SK-N-SH (cell line): ENCODE measurements at regions not wholly inside any gene's neighbourhood (a gene's known extent, or its start where the extent isn't known, plus 50 kb on each side); places are given as distances from the start of the nearest gene placed in this dataset.

Source experiments
- CTCF ChIA-PET: fragments of 300-600, 350-600 bp; formaldehyde crosslinking; extraction: SDS; loops from one replicate; lab custom pipeline; 2021; lab: Yijun Ruan, JAX
- POLR2A ChIA-PET: fragments of 350-600 bp; sonication (Branson Sonifier 250); formaldehyde crosslinking; extraction: SDS; loops from one replicate; lab custom pipeline; 2020; ENCODE audit warnings: antibody characterized with exemption, inconsistent platforms; lab: Yijun Ruan, JAX
- DNase-seq: peaks from one replicate; pipeline ENCODE4 v3.0.0; 2012
- H2AFZ ChIP-seq: fragments of 200-600 bp; sonication (generic); 2 replicates; pipeline ENCODE4 v1.8.1; 2016; ENCODE audit warnings: antibody characterized with exemption, mild to moderate bottlenecking, low read depth
- H3F3A ChIP-seq: fragments of 200-600 bp; sonication (generic); replicated peaks from 2 replicates; pipeline ENCODE3; 2016; ENCODE audit warnings: antibody characterized with exemption, mild to moderate bottlenecking; ENCODE audit not compliant: insufficient read depth
- H3K27ac ChIP-seq, 2 experiments: fragments of 200-500 bp in 1 of 2; fragments of 200-600 bp in 1 of 2; sonication (Bioruptor generic) in 1 of 2; sonication (generic), shearing (Covaris generic) in 1 of 2; 2 replicates each; pipeline versions ENCODE4 v1.5.1 to v1.6.1; 2014 to 2016; ENCODE audit warnings: low read depth in 2 of 2, inconsistent platforms in 1 of 2, low read length in 1 of 2, mild to moderate bottlenecking in 1 of 2, mixed read lengths in 1 of 2
- H3K27me3 ChIP-seq: fragments of 200-600 bp; sonication (generic), shearing (Covaris generic); 2 replicates; pipeline ENCODE4 v1.6.1; 2016; ENCODE audit warnings: mixed run types; ENCODE audit not compliant: insufficient read depth
- H3K36me3 ChIP-seq, 2 experiments: fragments of 200-500 bp in 1 of 2; fragments of 200-600 bp in 1 of 2; sonication (Bioruptor generic) in 1 of 2; sonication (generic) in 1 of 2; replicated peaks in 1 of 2; 2 replicates each; pipeline versions ENCODE3 to v1.5.1; 2014 to 2016; ENCODE audit warnings: low read length in 1 of 2, mild to moderate bottlenecking in 1 of 2; ENCODE audit not compliant: insufficient read depth in 2 of 2, control insufficient read depth in 1 of 2
- H3K4me1 ChIP-seq, 2 experiments: fragments of 200-500 bp in 1 of 2; fragments of 200-600 bp in 1 of 2; sonication (Bioruptor generic) in 1 of 2; sonication (generic), shearing (Covaris generic) in 1 of 2; 2 replicates each; pipeline versions ENCODE4 v1.5.1 to v1.6.1; 2014 to 2016; ENCODE audit warnings: low read depth in 1 of 2, low read length in 1 of 2, mixed run types in 1 of 2; ENCODE audit not compliant: insufficient read depth in 2 of 2, control insufficient read depth in 1 of 2
- H3K4me2 ChIP-seq: fragments of 200-600 bp; sonication (generic), shearing (Covaris generic); 2 replicates; pipeline ENCODE4 v1.6.1; 2017; ENCODE audit warnings: mixed run types
- H3K4me3 ChIP-seq, 2 experiments: fragments of 200-500 bp in 1 of 2; fragments of 200-600 bp in 1 of 2; sonication (Bioruptor generic) in 1 of 2; sonication (generic), shearing (Covaris generic) in 1 of 2; 2 replicates each; pipeline versions ENCODE4 v1.5.1 to v1.8.1; 2014 to 2016; ENCODE audit warnings: low read depth in 2 of 2, inconsistent platforms in 1 of 2, low read length in 1 of 2, mild to moderate bottlenecking in 1 of 2, mixed read lengths in 1 of 2, moderate library complexity in 1 of 2
- H3K79me2 ChIP-seq: fragments of 200-600 bp; sonication (generic); 2 replicates; pipeline ENCODE4 v1.8.1; 2017; ENCODE audit warnings: mild to moderate bottlenecking; ENCODE audit not compliant: insufficient read depth
- H3K9ac ChIP-seq: fragments of 200-600 bp; sonication (generic); 2 replicates; pipeline ENCODE4 v1.6.1; 2017; ENCODE audit warnings: mixed run types
- H3K9me2 ChIP-seq: fragments of 200-600 bp; sonication (generic); 2 replicates; pipeline ENCODE4 v1.6.1; 2017; ENCODE audit warnings: mixed run types
- H3K9me3 ChIP-seq: fragments of 200-600 bp; sonication (generic); 2 replicates; pipeline ENCODE4 v1.6.1; 2017; ENCODE audit warnings: mixed run types, mild to moderate bottlenecking, moderate library complexity
- H4K20me1 ChIP-seq: fragments of 200-600 bp; sonication (generic); 2 replicates; pipeline ENCODE4 v1.6.1; 2017; ENCODE audit warnings: mild to moderate bottlenecking, mixed run types; ENCODE audit not compliant: insufficient read depth
- CHD2 ChIP-seq: fragments of 150-350 bp; IDR thresholded peaks from 2 replicates; pipeline ENCODE4 v1.6.1; 2018; ENCODE audit warnings: low read length; ENCODE audit not compliant: partially characterized antibody
- FOXM1 ChIP-seq: IDR thresholded peaks from 2 replicates; pipeline ENCODE4 v1.4.0; 2012; ENCODE audit warnings: low read depth, mild to moderate bottlenecking
- GATA2 ChIP-seq: sonication (generic); formaldehyde crosslinking; IDR thresholded peaks from 2 replicates; pipeline ENCODE4 v1.5.0; 2020; ENCODE audit warnings: mild to moderate bottlenecking, missing genetic modification reagents
- JUND ChIP-seq: IDR thresholded peaks from 2 replicates; pipeline ENCODE4 v1.4.0; 2012
- MEF2A ChIP-seq: IDR thresholded peaks from 2 replicates; pipeline ENCODE4 v1.4.0; 2012; ENCODE audit warnings: low read depth, borderline replicate concordance
- MXI1 ChIP-seq: IDR thresholded peaks from 2 replicates; pipeline ENCODE4 v1.6.1; 2012; ENCODE audit warnings: mild to moderate bottlenecking, low read depth, low read length, improper control_type of control experiment
- POLR2AphosphoS5 ChIP-seq: IDR thresholded peaks from 2 replicates; pipeline ENCODE4 v1.6.1; 2012; ENCODE audit warnings: low read depth, low read length
- RCOR1 ChIP-seq: fragments of 150-350 bp; IDR thresholded peaks from 2 replicates; pipeline ENCODE4 v1.6.1; 2017; ENCODE audit warnings: antibody characterized with exemption, low read length
- RFX5 ChIP-seq: IDR thresholded peaks from 2 replicates; pipeline ENCODE4 v1.6.1; 2012; ENCODE audit warnings: mild to moderate bottlenecking, improper control_type of control experiment, low read length
- USF1 ChIP-seq: IDR thresholded peaks from 2 replicates; pipeline ENCODE4 v1.4.0; 2012; ENCODE audit warnings: low read depth, borderline replicate concordance
- ZBTB33 ChIP-seq: IDR thresholded peaks from 2 replicates; pipeline ENCODE4 v1.4.0; 2012; ENCODE audit warnings: low read depth, borderline replicate concordance
- WGBS: methylation state at CpG from one replicate; pipeline ENCODE4 v1.1.6; 2017; ENCODE audit warnings: low lambda C conversion rate; 5-methylcytosine and 5-hydroxymethylcytosine counted together

- H3K9me2 ChIP-seq = no peaks in the 10 kb centered on the region
- POLR2A ChIA-PET = no interaction called here
- no peak for TF ChIP-seq CHD2
- TF ChIP-seq ZBTB33 = no peak
- no peak for TF ChIP-seq MEF2A
- TF ChIP-seq GATA2 (CRISPR knock-in tag) = no peak
- TF ChIP-seq RCOR1 = no peak
- TF ChIP-seq RFX5 = no peak
- TF ChIP-seq FOXM1 = no peak
- no peak for TF ChIP-seq USF1
- TF ChIP-seq MXI1 = no peak
- TF ChIP-seq, all 33 proteins: peak for 0
- no peak overlapping the region for H2AFZ ChIP-seq
- H3F3A ChIP-seq = no peaks in the 10 kb centered on the region
- no peaks in the 10 kb centered on the region for H3K36me3 ChIP-seq
- H4K20me1 ChIP-seq = no peaks in the 10 kb centered on the region
- no peaks in the 10 kb centered on the region for H3K9me3 ChIP-seq
- no peak overlapping the region for H3K4me2 ChIP-seq
- no peaks in the 10 kb centered on the region for H3K27me3 ChIP-seq
- H3K27ac ChIP-seq = no peak overlapping the region
- 32% methylated on average over 2 of the region's 2 CpGs for WGBS
- no peaks in the 10 kb centered on the region for H3K4me1 ChIP-seq
- no peak overlapping the region for H3K9ac ChIP-seq
- DNase-seq = no peak
- H3K79me2 ChIP-seq = no peaks in the 10 kb centered on the region
- H3K4me3 ChIP-seq = no peak overlapping the region
- CTCF ChIA-PET = no interaction called here
These were observed 361.9 kb upstream of the TECRL start for GRCh38 chr4:64771149-64771548.

- TF ChIP-seq GATA2 (CRISPR knock-in tag) = no peak
- no peak for TF ChIP-seq JUND
- no peak for TF ChIP-seq POLR2AphosphoS5
- WGBS = 6% methylated on average over 2 of the region's 2 CpGs
- no peak overlapping the region for H2AFZ ChIP-seq
- no peaks in the 10 kb centered on the region for H3K27me3 ChIP-seq
- no peaks in the 10 kb centered on the region for H3K9me3 ChIP-seq
- H3K4me2 ChIP-seq = no peak overlapping the region
- H3K4me3 ChIP-seq = no peak overlapping the region
- POLR2A ChIA-PET = no interaction called here
- H3F3A ChIP-seq = no peaks in the 10 kb centered on the region
- H3K4me1 ChIP-seq = no peaks in the 10 kb centered on the region
- H3K36me3 ChIP-seq = no peaks in the 10 kb centered on the region
- H3K9ac ChIP-seq = no peak overlapping the region
- no peaks in the 10 kb centered on the region for H3K79me2 ChIP-seq
- DNase-seq = no peak
- CTCF ChIA-PET = no interaction called here
- H3K9me2 ChIP-seq = no peaks in the 10 kb centered on the region
- H3K27ac ChIP-seq = no peak overlapping the region
- H4K20me1 ChIP-seq = no peaks in the 10 kb centered on the region
These were observed 358.3 kb upstream of the TECRL start for GRCh38 chr4:64767547-64767946.
